ENCODE measurements at regions not wholly inside any gene's neighbourhood (a gene's known extent, or its start where the extent isn't known, plus 50 kb on each side); places are given as distances from the start of the nearest gene placed in this dataset.

DNA sequence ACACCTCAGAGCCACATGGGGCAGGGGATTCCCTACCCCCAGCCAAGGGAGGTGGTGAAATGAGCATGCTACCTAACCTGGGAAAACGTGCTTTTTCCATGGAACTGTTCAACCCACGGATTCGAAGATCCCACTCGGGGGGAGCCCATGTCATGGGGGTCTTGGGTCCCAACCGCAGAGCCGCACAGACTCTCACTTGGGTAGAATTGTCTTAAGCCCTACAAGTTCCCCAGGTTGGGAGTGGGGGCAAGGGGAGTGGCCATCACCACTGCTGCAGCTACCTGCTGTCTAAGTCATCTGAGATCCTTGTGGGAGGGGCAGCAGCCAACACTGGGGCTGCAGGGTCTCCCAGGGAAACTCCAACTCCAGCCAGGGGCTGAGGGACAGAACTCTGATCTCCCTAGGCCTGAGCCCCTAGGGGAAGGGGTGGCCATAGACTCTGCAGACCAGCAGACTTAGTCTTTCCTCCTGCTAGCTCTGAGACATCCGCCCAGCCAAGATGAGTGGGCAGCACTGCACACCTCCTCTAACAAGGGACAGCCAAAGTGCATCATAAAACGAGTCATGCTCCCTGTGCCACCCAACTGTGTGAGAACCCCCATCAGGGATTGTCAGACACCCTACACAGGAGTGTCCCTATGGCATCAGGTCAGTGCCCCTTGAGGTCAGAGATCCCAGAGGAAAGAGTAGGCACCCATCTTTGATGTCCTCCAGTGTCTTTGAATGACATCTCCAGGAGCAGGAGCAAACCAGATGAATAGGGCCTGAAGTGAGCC lies 610.4 kb upstream of the SLITRK6 start:
- TF ChIP-seq ZFX (IDR thresholded peaks at IDR 0.05; ENCODE audit: borderline replicate concordance): no peak
- TF ChIP-seq, protein P1, sequence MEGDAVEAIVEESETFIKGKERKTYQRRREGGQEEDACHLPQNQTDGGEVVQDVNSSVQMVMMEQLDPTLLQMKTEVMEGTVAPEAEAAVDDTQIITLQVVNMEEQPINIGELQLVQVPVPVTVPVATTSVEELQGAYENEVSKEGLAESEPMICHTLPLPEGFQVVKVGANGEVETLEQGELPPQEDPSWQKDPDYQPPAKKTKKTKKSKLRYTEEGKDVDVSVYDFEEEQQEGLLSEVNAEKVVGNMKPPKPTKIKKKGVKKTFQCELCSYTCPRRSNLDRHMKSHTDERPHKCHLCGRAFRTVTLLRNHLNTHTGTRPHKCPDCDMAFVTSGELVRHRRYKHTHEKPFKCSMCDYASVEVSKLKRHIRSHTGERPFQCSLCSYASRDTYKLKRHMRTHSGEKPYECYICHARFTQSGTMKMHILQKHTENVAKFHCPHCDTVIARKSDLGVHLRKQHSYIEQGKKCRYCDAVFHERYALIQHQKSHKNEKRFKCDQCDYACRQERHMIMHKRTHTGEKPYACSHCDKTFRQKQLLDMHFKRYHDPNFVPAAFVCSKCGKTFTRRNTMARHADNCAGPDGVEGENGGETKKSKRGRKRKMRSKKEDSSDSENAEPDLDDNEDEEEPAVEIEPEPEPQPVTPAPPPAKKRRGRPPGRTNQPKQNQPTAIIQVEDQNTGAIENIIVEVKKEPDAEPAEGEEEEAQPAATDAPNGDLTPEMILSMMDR (IDR thresholded peaks at IDR 0.05): no peak
- no peak overlapping the region for H3K27ac ChIP-seq

DNA sequence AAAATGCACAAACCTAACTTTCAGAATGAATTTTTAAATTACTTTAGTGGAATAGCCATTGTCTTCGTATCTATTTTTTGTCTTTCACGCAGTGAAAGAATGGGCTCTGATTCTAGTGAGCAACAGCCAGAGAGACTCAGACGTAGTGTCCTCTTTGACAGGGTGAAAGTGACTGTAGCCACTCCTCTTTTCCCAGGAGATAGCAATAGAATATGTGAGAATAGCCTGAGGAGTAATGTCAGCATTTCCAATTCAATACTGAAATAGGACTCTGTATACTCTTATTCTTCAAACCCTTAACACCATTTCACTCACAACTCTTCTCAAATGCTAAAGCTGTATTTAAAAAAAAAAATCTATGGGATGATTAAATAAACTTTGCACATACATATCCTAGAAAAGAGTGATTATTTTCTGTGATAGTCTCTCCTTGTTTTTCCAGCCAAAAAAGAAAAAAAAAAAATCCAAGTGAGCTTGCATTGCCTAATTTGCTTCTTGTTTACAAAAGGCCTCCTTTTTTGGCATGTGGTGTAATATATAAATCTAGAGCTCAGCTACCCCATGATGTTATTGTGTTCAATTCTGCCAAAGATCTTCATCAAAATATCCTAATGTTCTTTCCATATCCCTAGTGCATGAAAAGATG lies 626.1 kb upstream of the SLITRK6 start:
- TF ChIP-seq ZFX (IDR thresholded peaks at IDR 0.05; ENCODE audit: borderline replicate concordance): no peak
- TF ChIP-seq, protein P1 (IDR thresholded peaks at IDR 0.05): no peak
- no peak overlapping the region for H3K27ac ChIP-seq

DNA sequence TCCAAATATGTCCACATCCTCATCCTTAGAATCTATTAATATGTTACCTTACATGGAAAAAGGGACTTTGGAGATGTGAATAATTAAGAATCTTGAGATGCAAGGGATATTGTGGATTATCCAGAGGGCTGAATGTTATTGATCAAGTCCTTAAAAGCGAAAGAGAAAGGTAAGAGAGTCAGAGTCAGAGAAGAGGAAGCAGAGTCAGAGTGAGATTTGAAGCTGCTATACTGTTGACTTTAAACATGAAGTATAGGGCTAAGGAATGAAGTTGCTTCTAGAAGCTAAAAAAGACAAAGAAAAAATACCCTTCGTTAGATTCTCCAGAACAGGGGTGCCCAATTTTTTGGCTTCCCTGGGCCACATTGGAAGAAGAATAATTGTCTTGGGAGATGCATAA lies 627.2 kb upstream of the SLITRK6 start:
- TF ChIP-seq, protein P1 (IDR thresholded peaks at IDR 0.05): no peak
- no peak for TF ChIP-seq ZFX (IDR thresholded peaks at IDR 0.05; ENCODE audit: borderline replicate concordance)
- H3K27ac ChIP-seq: no peak overlapping the region

DNA sequence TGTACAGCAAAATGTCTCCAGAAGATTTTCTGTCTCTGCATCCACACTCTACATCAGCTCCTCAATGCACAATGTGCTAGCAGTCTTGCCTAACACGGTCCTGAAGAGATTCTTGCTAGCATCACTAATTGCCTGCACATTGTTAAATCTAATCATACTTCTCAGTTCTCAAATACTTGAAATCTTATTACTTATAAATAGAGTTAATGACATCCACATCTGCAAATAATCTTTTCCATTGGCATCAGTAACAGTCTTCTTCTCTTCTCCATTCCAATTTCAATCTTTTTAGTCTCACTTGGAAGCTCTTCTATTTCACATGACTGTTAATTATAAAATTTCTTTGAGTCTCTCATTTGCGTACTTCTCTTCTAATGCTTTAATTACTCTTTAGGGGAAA lies 630.5 kb upstream of the SLITRK6 start:
- no peak for TF ChIP-seq ZFX (IDR thresholded peaks at IDR 0.05; ENCODE audit: borderline replicate concordance)
- TF ChIP-seq, protein P1 (IDR thresholded peaks at IDR 0.05): no peak
- no peak overlapping the region for H3K27ac ChIP-seq

DNA sequence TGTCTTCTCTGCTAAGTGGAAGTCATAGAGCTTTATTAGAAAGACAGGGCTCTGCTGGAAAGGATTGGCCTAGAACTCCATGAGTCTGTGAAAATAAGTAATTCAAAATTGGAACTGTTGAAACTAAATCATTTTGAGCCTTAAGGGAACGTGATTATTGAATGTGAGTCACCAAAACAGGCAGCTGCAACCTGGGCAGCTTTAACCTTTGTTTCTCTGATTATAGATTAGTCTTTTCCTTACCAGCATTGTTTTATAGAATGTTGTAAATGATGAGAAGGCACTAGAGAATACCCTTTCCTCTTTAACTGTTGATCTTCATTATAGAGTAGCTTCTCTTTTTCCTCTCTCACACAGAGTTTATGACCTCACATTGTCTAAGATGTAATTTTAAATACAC lies 638.8 kb upstream of the SLITRK6 start:
- no peak for TF ChIP-seq ZFX (IDR thresholded peaks at IDR 0.05; ENCODE audit: borderline replicate concordance)
- TF ChIP-seq, protein P1 (IDR thresholded peaks at IDR 0.05): no peak
- H3K27ac ChIP-seq: no peak overlapping the region

DNA sequence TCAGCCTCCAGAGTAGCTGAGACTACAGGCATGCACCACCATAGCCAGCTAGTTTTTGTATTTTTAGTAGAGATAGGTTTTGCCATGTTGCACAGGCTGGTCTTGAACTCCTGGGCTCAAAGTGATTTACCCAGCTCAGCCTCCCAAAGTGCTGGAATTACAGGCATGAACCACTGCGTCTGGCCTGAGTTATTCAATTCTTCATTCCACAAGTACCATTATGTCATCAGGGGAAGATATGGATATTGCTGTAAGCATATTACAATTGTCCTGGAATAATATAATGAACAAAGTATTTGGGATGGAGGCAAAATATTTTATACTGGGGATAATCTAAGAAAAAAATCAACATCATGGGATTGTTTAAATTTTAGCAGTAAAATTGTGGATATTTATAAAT lies 646.0 kb upstream of the SLITRK6 start:
- TF ChIP-seq, protein P1 (IDR thresholded peaks at IDR 0.05): no peak
- TF ChIP-seq ZFX (IDR thresholded peaks at IDR 0.05; ENCODE audit: borderline replicate concordance): no peak
- H3K27ac ChIP-seq: no peak overlapping the region

DNA sequence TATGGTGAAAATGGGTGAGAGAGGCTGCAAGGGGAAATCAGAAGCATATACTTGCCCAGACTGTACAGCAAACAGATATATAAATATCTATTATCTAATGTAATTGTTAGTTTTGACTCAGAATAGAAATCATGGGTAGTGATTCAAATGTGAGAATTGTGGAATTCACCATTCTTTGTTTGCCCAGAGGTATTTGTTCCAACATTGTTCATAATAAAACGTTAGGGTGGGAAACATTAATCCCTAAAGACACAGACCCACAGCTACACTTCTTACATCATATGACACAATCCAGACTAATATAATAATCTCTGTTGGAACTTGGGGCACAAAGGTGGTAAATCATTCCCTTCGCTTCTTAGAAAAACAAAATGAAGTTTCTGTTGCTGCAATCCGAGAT lies 646.5 kb upstream of the SLITRK6 start:
- no peak overlapping the region for H3K27ac ChIP-seq
- TF ChIP-seq ZFX (IDR thresholded peaks at IDR 0.05; ENCODE audit: borderline replicate concordance): no peak
- TF ChIP-seq, protein P1 (IDR thresholded peaks at IDR 0.05): no peak

Measured in 22Rv1 (cell line).